HG03135 (cell line): ENCODE measurements at regions not wholly inside any gene's neighbourhood (a gene's known extent, or its start where the extent isn't known, plus 50 kb on each side); places are given as distances from the start of the nearest gene placed in this dataset.

Experiments used
- ATAC-seq: cut with Tn5 transposase; IDR thresholded peaks from one replicate; pipeline ENCODE4 v1.9.1; 2021; ENCODE audit warnings: mild to moderate bottlenecking, moderate library complexity; ENCODE audit not compliant: unreplicated experiment

DNA sequence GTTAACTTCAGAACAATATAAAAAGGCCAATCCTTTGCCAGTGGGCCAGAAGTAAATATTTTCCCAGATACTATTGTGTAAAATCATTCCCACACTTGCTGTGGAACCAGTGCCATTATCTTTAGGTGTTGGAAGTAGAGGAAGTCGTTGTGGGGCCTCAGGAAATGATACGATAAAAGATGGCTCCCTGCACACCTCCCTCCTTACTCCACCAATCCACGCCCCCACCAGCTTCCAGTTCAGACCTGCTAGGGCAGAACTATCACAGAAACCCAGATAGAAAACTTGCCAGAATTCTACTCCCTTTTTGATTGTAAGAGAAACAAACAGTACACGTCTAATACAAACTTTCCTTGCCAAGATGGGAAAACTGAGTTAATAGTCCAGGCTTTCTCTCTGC, 173.0 kb upstream of the FMN2 start:
- ATAC-seq, result no peak

DNA sequence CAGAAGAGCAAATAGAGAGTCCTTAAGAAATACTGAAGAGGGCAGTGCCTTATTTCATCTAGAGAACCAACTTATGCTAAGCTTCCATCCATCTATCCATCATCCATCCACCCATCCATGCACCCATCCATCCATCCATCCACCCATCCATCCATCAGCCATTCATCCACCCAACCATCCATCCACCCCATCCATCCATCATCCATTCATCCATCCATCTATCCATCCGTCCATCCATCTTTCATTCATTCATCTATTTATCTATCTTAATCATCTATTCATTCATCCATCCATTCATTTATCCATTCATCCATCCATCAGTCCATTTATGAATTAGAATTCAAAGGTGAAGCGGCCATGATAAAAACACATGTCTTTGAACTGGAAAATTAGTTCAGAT, 171.5 kb upstream of the FMN2 start:
- ATAC-seq, result no peak

DNA sequence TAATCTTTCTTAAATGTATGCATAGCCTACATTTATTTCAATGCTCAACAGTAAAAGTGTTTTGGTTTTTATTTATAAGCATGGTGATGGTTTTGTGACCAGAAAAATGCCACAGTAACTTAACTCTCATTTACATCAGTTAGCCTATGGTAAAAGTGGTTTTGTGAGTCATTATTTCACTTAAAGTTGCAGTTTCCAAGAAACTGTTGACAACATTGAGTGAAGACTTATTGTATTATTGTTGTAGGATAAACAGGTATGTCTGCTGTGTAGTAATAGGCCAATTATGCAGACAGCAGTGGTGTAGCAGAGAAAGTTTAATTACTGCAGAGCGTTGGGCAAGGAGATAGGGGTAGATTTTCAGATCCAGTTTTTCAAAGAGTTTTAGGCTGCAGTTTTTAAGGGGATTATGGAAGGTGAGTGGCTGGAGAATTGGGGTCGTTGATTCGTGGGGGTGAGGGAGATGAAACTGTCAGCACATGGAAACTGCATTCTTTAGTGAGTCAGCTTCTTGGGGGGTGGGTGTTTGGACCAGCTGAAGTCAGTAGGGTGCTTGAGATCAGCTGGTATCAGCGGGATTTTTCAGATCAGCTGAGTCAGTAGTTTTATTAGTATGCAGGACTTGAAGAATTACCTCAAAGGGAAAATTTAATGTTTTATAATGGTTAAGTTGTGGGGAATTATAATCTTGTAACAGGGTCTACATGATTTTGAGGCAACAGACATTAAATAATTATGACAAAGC, 168.7 kb upstream of the FMN2 start:
- ATAC-seq, result no peak

DNA sequence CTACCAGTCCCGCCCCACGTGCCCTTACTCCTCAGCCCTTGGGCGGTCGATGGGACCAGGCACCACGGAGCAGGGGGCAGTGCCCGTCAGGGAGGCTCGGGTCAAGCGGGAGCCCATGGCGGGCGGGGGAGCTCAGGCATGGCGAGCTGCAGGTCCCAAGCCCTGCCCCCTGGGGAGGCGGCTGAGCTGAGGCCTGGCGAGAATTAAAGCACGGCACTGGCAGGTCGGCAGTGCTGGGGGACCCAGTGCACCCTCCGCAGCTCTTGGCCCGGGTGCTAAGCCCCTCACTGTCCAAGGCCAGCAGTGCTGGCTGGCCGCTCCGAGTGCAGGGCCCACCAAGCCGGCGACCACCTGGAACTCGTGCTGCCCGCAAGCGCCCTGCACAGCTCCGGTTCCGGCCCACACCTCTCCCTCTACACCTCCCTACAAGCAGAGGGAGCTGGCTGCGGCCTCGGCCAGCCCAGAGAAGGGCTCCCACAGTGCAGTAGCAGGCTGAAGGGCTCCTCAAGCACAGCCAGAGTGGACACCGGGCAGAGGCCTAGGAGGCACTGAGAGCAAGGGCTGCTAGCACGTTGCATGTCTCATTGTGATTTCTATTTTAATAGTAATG, 166.8 kb upstream of the FMN2 start:
- no peak for ATAC-seq

DNA sequence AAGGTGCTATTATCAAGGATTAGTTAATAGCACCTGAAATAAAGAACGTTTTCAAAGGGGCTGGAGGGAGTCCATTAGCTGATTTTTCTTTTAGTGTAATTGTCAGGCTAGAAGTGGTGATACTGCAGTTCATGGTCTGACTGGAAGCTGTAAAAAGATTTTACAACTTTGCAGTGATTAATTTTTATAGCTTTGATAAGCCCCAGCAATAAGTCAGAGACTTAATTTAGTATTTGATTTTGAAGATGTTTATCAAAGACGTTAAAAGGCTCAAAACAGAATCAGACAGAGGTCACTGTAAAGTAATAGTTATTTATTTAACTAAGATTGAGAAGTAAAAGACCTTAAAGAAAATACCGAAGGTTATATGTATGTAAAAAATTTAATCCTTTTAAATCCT, 165.5 kb upstream of the FMN2 start:
- ATAC-seq, result no peak

DNA sequence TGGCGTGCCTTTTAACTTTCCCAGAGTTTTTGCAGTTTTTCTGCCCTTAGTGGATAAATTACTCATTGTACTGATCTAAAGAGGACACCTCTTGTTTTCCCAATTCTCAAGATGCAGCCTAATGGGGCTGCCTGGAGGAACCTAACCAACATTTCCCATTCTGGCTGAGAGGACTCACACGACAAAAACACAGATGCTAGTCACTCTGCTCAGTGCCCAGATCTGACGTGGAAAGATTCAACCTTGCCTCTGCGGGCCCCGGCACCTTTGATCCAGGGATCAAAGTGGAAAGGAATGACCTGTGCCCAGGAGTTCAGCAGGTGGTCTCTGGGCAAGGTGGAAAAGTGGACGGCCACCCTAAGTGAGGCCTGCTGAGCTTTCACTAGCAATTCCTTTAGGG, 162.4 kb upstream of the FMN2 start:
- no peak for ATAC-seq

DNA sequence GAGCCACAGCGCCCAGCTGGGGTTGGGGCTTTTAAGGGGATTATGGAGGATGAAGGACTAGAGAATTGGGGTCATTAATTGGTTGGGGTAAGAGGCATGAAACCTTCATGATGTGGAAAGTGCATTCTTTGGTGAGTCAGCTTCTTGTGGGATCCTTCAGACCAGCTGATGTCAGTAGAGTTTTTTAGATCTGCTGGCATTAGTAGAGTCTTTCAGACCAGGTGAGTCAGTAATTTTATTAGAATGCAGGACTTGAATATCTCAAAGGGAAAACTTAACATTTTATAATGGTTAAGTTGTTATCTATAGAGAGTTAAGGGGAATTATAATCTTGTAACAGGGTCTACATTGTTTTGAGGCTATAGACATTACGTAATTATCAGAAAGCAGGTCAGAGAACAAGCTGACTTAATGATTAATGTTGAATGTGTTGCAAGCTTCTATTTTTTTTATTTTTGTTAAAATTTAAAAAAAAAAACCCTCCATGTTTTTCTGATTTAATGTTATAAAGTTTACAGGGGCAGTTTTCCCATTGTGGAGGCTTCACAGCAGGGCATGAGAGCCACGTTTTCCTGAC, 160.9 kb upstream of the FMN2 start:
- ATAC-seq, result no peak

DNA sequence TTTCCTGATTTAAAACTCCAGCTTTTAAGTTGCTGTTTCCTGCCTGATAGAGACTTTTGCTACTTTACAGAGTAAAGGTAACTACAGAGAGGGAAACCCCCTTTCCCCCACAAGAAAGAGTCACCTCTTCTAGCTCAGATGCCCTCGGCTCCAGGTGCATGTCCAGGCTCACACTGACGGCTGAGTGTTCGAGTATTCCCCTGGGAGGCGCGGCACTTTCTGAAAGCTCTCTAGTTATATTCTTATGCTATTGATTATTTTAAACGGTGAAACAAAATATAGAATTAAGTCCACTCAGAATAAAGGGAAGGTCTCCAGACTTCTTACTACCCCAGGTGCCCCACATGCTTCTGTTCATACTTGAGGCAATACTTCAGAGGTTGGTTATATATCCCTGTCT, 160.3 kb upstream of the FMN2 start:
- no peak for ATAC-seq

DNA sequence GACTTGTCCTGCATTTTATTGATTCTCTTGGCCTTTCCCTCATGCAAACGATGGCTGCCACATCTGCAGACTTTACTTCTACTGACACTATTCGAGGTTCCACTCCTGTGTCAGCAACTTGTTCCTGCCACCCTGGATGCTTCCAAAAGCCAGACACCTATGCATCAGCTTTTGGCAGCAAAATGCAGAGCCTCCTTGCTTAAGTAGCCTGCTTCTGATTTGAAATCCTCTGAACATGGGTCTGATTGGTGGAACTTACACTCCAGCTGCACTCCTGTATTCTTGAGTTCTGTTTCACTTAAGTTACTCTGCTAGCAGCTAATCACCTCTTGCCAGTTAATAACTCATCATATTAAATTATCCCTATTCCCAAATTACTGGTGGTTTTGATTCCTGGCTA, 152.1 kb upstream of the FMN2 start:
- no peak for ATAC-seq

DNA sequence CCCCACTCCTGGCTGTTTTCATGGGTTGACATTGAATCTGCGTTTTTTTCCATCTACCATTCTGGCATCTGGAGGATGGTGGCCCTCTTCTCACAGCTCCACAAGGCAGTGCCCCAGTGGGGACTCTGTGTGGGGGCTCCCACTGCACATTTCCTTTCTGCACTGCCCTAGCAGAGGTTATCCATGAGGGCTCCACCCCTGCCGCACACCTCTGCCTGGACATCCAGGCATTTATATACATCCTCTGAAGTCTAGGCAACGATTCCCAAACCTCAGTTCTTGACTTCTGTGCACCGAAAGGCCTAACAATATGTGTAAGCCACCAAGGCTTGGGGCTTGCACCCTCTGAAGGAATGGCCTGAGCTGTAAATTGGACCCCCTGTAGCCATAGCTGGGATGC, 147.9 kb upstream of the FMN2 start:
- ATAC-seq, result no peak

DNA sequence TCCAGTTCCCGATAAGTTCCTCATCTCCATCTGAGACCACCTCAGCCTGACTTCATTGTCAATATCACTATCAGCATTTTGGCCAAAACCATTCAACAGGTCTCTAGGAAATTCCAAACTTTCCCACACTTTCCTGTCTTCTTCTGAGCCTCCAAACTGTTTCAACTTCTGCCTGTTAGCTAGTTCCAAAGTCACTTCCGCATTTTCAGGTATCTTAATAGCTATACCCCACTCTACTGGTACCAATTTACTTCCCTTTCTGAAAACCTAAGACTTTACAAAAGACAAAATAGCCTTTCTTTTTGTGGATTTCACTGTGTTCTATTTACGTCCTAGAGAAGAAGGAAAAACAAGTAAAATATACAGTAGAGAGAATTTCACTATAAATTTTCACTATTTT, 147.0 kb upstream of the FMN2 start:
- no peak for ATAC-seq

DNA sequence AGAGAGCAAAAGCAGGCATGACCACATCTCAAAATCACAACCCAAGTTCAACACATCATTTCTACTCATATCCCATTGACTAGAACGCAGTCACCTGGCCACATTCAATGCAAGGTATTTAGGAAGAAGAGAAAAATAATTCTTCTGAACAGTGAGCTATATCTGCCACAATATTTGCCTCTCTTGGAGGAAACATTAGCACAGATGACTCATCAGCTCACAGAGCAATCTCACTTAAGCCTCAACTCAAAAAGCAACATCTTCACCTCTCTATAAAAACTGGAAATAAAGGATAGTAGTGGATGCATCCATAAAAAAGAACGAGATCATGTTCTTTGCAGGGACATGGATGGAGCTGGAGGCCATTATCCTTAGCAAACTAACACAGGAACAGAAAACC, 143.9 kb upstream of the FMN2 start:
- no peak for ATAC-seq

DNA sequence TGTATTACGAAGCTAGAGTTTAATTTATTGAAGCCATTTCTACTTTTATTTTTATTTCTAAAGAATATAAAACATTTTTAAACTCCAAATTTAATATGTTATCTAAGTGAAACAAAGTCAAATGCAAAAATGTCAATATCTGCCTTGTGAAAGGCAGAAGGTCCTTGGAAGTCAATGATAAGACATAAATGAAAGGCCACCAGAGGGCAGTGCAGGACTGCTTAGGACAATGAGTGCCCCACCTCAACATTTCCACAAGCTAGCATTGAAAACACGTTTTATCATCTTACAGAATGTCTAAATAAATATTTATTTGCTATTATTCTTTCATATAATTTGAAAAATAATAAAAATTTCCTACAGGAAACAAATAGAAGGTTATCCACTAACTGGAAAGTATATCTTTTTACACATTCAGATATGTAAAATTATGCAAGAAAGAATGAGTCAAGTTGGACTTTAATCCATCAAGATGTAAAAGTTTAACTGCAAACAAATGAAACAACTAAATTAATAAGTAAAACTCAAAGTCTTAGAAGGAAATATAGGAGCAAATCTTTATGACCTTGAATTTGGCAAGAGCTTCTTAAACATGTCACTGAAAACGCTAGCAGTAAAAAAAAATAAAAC, 140.1 kb upstream of the FMN2 start:
- peak; percentile 71 for ATAC-seq

DNA sequence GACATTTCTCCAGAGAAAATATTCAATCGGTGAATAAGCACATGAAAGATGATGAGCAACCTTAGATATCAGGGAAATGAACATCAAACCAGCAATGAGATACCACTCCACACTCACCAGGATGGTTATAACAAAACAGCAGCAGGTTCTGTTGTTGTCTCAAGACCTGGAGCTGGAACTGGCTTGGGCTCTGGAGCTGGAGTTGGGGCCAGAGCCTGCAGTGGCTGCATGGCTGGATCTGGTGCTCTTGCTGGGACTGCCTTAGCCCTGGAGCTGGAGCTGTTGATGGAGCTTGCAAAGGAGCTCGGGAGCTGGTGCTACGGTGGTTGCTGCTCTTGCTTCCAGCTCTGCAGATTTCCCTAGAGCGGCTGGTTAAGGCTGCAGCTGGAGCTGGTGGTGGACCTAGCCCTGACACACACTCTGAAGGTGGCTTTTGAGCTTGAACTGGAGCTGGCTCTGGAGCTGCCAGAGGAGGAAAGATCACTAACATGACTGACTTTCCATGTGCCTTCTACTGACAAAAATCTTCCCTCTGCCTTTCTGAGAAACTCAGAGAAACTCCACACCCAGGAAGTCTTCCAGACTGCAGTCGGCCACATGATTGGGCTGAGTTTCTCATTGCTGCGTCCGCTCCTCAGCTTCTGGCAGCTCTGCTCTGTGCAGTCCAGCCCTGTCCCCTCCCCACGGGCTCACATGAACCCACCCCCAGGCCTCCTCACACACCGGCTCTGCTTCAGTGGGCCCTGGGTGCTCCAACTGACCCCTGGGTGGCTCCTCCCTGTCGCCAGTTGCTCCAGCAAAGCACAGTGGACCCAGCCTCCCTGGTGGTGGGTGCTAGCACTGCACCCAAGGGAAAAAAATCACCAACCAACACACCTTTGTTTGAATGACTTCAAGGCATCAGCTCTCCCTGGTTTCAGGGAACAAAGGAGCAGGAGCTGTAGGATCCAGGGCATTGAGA, 139.1 kb upstream of the FMN2 start:
- no peak for ATAC-seq

DNA sequence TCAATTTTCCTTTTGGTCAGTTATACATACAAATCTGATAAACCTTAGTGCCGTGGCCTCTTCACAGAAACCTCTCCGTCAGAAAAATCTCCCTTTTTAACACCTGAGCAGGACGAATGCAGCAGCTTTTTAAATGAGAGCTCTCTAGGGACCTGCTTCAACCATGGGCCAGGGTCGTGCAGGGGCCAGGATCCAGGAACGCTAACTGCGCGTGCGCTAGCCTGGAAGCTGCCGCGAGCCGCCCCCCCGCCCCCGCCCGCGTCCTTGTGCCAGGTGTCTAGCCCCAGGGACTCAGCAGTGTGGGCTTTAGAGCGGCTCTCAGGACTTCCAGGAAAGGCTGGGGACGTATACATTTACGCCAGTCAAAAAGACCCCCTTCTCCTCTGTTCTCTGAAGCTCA, 136.8 kb upstream of the FMN2 start:
- ATAC-seq, result no peak

DNA sequence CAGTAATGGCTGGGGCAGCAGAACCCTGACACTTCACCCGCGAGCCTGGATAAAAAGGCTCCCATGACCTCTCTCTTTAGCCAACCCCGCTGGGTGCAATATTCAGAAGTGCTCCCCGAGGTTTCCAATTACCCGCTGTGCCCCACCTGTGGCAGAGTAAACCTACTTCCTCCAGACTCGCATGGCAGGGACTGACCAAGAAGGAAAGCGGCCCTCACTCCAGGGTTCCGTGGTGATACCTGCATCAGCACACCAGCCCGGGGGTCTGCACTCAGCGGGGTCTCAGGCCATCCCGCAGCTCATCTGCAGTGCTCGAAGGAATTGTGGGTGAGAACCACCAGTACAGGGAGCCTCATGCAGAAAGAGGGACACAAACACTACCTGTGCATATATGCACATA, 136.3 kb upstream of the FMN2 start:
- ATAC-seq, result no peak

DNA sequence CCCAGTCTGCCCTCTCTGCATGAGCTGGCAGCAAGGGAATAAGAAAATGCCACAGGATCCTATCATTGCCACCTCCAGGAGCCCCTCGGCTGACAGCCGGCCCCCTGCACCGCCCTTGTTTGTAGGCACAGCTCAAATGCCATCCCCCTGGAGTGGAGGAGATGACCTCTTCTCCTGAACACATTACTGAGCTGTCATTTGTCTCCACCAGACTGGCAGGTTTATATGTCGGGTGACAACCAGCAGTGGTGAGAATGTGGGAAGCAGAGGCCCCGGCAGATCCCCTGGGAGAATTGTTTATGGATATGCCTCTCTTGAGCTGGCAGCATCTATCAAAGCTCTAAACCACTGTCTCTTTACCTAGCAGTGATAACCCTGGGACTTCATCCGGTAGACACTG, 135.4 kb upstream of the FMN2 start:
- ATAC-seq, result no peak

DNA sequence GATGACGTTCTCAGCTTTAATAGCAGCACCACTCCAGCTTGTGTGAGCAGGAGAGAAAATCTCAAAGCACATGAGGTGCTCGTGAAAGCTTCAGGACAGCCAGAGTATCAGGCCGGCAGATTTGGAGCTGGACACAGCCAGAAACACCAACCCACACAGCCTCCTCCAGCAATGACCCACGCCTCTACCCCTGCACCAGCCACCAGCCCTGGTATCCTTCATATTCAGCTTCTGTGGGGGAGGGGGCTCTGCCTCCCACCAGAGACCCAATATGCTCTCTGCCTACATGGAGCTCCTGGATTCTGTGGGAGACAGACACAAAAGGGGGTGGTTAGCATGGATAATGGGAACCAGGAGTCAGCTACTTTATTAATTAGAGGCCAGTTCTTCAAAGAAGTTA, 133.6 kb upstream of the FMN2 start:
- no peak for ATAC-seq

DNA sequence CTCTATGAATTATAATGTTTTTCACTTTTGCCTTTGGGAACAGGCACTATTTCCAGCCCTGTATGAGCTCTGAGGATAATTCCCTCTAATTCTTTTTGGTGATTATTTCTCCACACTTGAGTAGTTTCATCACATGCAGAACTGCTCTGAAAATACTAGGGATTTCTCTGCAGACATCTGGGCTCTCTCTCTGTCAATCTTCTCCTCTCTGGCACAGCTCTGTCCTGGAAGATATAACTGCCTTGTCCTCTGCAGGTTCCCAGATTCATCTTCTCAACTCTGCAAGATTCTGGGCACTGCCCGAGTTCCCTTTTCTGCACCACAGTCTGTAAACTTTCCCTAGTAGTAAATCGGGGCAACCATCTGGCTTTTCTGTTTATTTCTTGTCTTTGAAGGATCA, 131.3 kb upstream of the FMN2 start:
- ATAC-seq, result no peak

DNA sequence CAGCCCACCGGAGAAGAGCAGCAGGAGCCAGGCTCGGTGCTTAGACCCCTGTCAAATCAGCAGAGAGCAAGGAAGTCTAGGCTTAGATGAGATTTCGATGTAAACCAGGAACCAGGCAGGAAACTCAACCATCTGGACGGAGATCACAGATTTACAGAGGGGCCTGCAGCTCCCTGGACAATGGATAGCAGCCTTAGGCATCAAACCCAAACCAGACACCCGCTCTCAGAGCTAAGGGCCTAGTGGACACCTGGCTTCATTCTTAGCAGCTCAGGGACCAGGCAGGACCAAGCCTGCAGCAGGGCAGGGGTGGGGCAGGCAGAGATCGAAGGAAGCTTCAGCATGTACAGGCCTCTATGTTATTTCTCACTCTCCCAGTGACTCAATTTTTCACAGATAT, 127.8 kb upstream of the FMN2 start:
- no peak for ATAC-seq
